ENCODE measurements at regions not wholly inside any gene's neighbourhood (a gene's known extent, or its start where the extent isn't known, plus 50 kb on each side); places are given as distances from the start of the nearest gene placed in this dataset.
"Not testable (repeated sequence)": the region's sequence is repeated elsewhere in the genome, so short reads cannot be mapped to it uniquely, and the experiment has no call there.

GRCh38 chr13:60214213-60215055 lies 50.7 kb upstream of the DIAPH3 start:
- DNase-seq (ENCODE audit: low read depth in 4 of 4, low spot score in 3 of 4) = no peak

- DNase-seq (ENCODE audit: low read depth in 4 of 4, low spot score in 3 of 4) = no peak
Observed at GRCh38 chr13:60220072-60220471, 56.3 kb upstream of the DIAPH3 start.

- DNase-seq (ENCODE audit: low read depth in 4 of 4, low spot score in 3 of 4) = no peak
Observed at GRCh38 chr13:60221581-60221980, 57.9 kb upstream of the DIAPH3 start.

- no peak for DNase-seq (ENCODE audit: low read depth in 4 of 4, low spot score in 3 of 4)
Observed at GRCh38 chr13:60226507-60226906, 62.8 kb upstream of the DIAPH3 start.

GRCh38 chr13:60227158-60227557 lies 63.4 kb upstream of the DIAPH3 start:
- DNase-seq (ENCODE audit: low read depth in 4 of 4, low spot score in 3 of 4) = no peak

- DNase-seq (ENCODE audit: low read depth in 4 of 4, low spot score in 3 of 4) = no peak
Observed at GRCh38 chr13:60229708-60230272, 66.1 kb upstream of the DIAPH3 start.

- DNase-seq (ENCODE audit: low read depth in 4 of 4, low spot score in 3 of 4) = no peak
Observed at GRCh38 chr13:60230593-60230992, 66.9 kb upstream of the DIAPH3 start.

- DNase-seq (ENCODE audit: low read depth in 4 of 4, low spot score in 3 of 4) = no peak
Observed at GRCh38 chr13:60242043-60242595, 78.4 kb upstream of the DIAPH3 start.

- DNase-seq (ENCODE audit: low read depth in 4 of 4, low spot score in 3 of 4) = no peak
Observed at GRCh38 chr13:60244381-60244780, 80.7 kb upstream of the DIAPH3 start.

GRCh38 chr13:60251419-60251818 lies 87.7 kb upstream of the DIAPH3 start:
- not testable (repeated sequence) for DNase-seq (ENCODE audit: low read depth in 4 of 4, low spot score in 3 of 4)

GRCh38 chr13:60258349-60258748 lies 94.6 kb upstream of the DIAPH3 start:
- DNase-seq (ENCODE audit: low read depth in 4 of 4, low spot score in 3 of 4) = no peak

- DNase-seq (ENCODE audit: low read depth in 4 of 4, low spot score in 3 of 4) = no peak
Observed at GRCh38 chr13:60260440-60260839, 96.7 kb upstream of the DIAPH3 start.

GRCh38 chr13:60261432-60262351 lies 98.0 kb upstream of the DIAPH3 start:
- no peak for DNase-seq (ENCODE audit: low read depth in 4 of 4, low spot score in 3 of 4)

GRCh38 chr13:60265566-60265965 lies 101.8 kb upstream of the DIAPH3 start:
- no peak for DNase-seq (ENCODE audit: low read depth in 4 of 4, low spot score in 3 of 4)

- peak in 3 of 4 donors; percentile 10 to 27 (median 10) for DNase-seq (ENCODE audit: low read depth in 4 of 4, low spot score in 3 of 4)
Observed at GRCh38 chr13:60267498-60268202, 103.9 kb upstream of the DIAPH3 start.

- no peak for DNase-seq (ENCODE audit: low read depth in 4 of 4, low spot score in 3 of 4)
Observed at GRCh38 chr13:60268203-60268555, 104.5 kb upstream of the DIAPH3 start.

- no peak for DNase-seq (ENCODE audit: low read depth in 4 of 4, low spot score in 3 of 4)
Observed at GRCh38 chr13:60273971-60274527, 110.3 kb upstream of the DIAPH3 start.

- no peak for DNase-seq (ENCODE audit: low read depth in 4 of 4, low spot score in 3 of 4)
Observed at GRCh38 chr13:60274655-60275054, 110.9 kb upstream of the DIAPH3 start.

- DNase-seq (ENCODE audit: low read depth in 4 of 4, low spot score in 3 of 4) = no peak
Observed at GRCh38 chr13:60275208-60275607, 111.5 kb upstream of the DIAPH3 start.

GRCh38 chr13:60280524-60280923 lies 116.5 kb upstream of the TDRD3 start:
- not testable (repeated sequence) for DNase-seq (ENCODE audit: low read depth in 4 of 4, low spot score in 3 of 4)
